ENCODE measurements at regions not wholly inside any gene's neighbourhood (a gene's known extent, or its start where the extent isn't known, plus 50 kb on each side); places are given as distances from the start of the nearest gene placed in this dataset.

DNA sequence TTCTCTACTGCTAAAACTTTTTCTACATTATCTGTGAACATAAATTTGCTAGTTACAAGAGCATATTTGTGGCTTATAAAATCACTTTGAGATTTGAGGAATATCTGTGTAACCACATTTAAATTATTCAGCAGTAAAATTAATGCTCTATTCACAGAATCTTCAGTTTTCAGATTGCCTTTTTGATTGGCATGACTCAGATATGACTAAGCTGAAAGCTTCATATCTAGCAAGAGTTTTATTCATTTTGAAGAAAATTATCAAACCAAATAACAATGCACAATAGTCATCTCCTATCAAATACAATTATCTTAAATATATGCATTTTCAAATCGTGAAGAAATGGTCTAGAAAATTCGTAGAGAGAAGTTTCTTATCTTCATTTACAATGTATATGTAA, 1498.2 kb upstream of the B3GALT2 start:
- TF ChIP-seq, protein P1, sequence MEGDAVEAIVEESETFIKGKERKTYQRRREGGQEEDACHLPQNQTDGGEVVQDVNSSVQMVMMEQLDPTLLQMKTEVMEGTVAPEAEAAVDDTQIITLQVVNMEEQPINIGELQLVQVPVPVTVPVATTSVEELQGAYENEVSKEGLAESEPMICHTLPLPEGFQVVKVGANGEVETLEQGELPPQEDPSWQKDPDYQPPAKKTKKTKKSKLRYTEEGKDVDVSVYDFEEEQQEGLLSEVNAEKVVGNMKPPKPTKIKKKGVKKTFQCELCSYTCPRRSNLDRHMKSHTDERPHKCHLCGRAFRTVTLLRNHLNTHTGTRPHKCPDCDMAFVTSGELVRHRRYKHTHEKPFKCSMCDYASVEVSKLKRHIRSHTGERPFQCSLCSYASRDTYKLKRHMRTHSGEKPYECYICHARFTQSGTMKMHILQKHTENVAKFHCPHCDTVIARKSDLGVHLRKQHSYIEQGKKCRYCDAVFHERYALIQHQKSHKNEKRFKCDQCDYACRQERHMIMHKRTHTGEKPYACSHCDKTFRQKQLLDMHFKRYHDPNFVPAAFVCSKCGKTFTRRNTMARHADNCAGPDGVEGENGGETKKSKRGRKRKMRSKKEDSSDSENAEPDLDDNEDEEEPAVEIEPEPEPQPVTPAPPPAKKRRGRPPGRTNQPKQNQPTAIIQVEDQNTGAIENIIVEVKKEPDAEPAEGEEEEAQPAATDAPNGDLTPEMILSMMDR (IDR thresholded peaks at IDR 0.05): no peak
- TF ChIP-seq POLR2A (IDR thresholded peaks at IDR 0.05): no peak

Measured in thyroid gland (tissue), 4 donors.